PC-3 (cell line): ENCODE measurements at regions not wholly inside any gene's neighbourhood (a gene's known extent, or its start where the extent isn't known, plus 50 kb on each side); places are given as distances from the start of the nearest gene placed in this dataset.

ENCODE experiments used
- ATAC-seq: fragments of 200-7000 bp; cut with Tn5 transposase; 2 replicates; pipeline ENCODE4 v1.9.1; 2020; ENCODE audit warnings: mild to moderate bottlenecking, moderate library complexity
- BruUV-seq: library from RNA; stranded (reverse); fragments of 400-500 nt; replicated peaks from 2 replicates; lab custom pipeline; 2021; lab: Mats Ljungman, UMichigan
- CTCF ChIA-PET: fragments of 300-600 bp; sonication (Branson Sonifier 250); formaldehyde crosslinking; loops from one replicate; lab custom pipeline; 2022; ENCODE audit warnings: antibody characterized with exemption; lab: Charles Lee
- POLR2A ChIA-PET: fragments of 300-600 bp; sonication (Branson Sonifier 250); formaldehyde crosslinking; loops from one replicate; lab custom pipeline; 2022; ENCODE audit warnings: antibody characterized with exemption; ENCODE audit not compliant: unreplicated experiment; lab: Charles Lee
- DNase-seq: peaks from one replicate; pipeline ENCODE4 v3.0.0-alpha.2; 2015
- H2AFZ ChIP-seq: fragments of 300-600 bp; sonication (generic); 2 replicates; pipeline ENCODE4 v1.6.0; 2016; ENCODE audit warnings: antibody characterized with exemption, low read length
- H3F3A ChIP-seq: fragments of 300-600 bp; sonication (generic); one replicate; pipeline ENCODE4 v1.6.0; 2017; ENCODE audit warnings: antibody characterized with exemption, low read length, control low read depth, mild to moderate bottlenecking; ENCODE audit not compliant: unreplicated experiment
- H3K27ac ChIP-seq: fragments of 300-600 bp; sonication (generic); 2 replicates; pipeline ENCODE4 v1.5.1; 2016; ENCODE audit warnings: mild to moderate bottlenecking, low read length
- H3K27me3 ChIP-seq: fragments of 300-600 bp; sonication (generic); 2 replicates; pipeline ENCODE4 v1.6.1; 2016; ENCODE audit warnings: low read length, mixed read lengths
- H3K36me3 ChIP-seq: fragments of 300-600 bp; sonication (generic); 2 replicates; pipeline ENCODE4 v1.6.1; 2016; ENCODE audit warnings: low read depth, mixed run types, low read length, mixed read lengths
- H3K4me1 ChIP-seq: fragments of 300-600 bp; sonication (generic); 2 replicates; pipeline ENCODE4 v1.5.1; 2016; ENCODE audit warnings: low read length; ENCODE audit not compliant: insufficient read depth
- H3K4me2 ChIP-seq: fragments of 300-600 bp; sonication (generic); 2 replicates; pipeline ENCODE4 v1.6.0; 2016; ENCODE audit warnings: low read length
- H3K4me3 ChIP-seq: fragments of 300-600 bp; sonication (generic); 2 replicates; pipeline ENCODE4 v1.5.1; 2016; ENCODE audit warnings: mild to moderate bottlenecking, low read length, mixed read lengths
- H3K79me2 ChIP-seq: fragments of 300-600 bp; sonication (generic); 2 replicates; pipeline ENCODE4 v1.6.1; 2017; ENCODE audit warnings: low read length, mixed read lengths
- H3K9ac ChIP-seq: fragments of 300-600 bp; sonication (generic); 2 replicates; pipeline ENCODE4 v1.6.0; 2016; ENCODE audit warnings: mild to moderate bottlenecking, low read length
- H3K9me2 ChIP-seq: fragments of 300-600 bp; sonication (generic); replicated peaks from 2 replicates; pipeline ENCODE4 v1.6.1; 2016; ENCODE audit warnings: mixed run types, low read length, mixed read lengths
- H3K9me3 ChIP-seq: fragments of 300-600 bp; sonication (generic); 2 replicates; pipeline ENCODE4 v1.6.1; 2016; ENCODE audit warnings: low read length, mixed read lengths
- H4K20me1 ChIP-seq: fragments of 300-600 bp; sonication (generic); 2 replicates; pipeline ENCODE4 v1.6.1; 2016; ENCODE audit warnings: low read length, mixed read lengths
- CTCF ChIP-seq: fragments of 300-600 bp; sonication (generic); conservative IDR thresholded peaks from 2 replicates; pipeline ENCODE4 v1.5.1; 2017; ENCODE audit warnings: antibody characterized with exemption, low read depth, mild to moderate bottlenecking, low read length
- EZH2 ChIP-seq: fragments of 300-600 bp; sonication (generic); IDR thresholded peaks from one replicate; pipeline ENCODE4 v1.6.1; 2017; ENCODE audit warnings: antibody characterized with exemption, mild to moderate bottlenecking, low read length; ENCODE audit not compliant: unreplicated experiment
- EZH2phosphoT487 ChIP-seq: fragments of 300-600 bp; sonication (generic); IDR thresholded peaks from 2 replicates; pipeline ENCODE4 v1.6.1; 2018; ENCODE audit warnings: mild to moderate bottlenecking, antibody characterized with exemption, low read length, borderline replicate concordance
- intact Hi-C: fragments of 100-400 bp; cut with micrococcal nuclease; formaldehyde crosslinking; loops from 2 replicates; pipeline ENCODE4 v1.9.0; 2023

- ChIA-PET CTCF (no interaction called here), POLR2A (interaction anchor here (0.7 kb wide), 1 partner anchor 179 kb away, joined by 6 read pairs; no protein-coding TSS in a partner anchor)
- intact Hi-C loops = no loop called here
- BruUV-seq = no TSS peak
- TF ChIP-seq EZH2 = no peak
- no peak for TF ChIP-seq CTCF
- no peak for TF ChIP-seq EZH2phosphoT487
- Histone ChIP-seq H3F3A (no peaks in the 10 kb centered on the region), H4K20me1 (peaks cover 60% of the 10 kb centered on the region), H3K9me2 (no peaks in the 10 kb centered on the region), H2AFZ (no peak overlapping the region), H3K4me2 (no peak overlapping the region), H3K9ac (no peak overlapping the region), H3K27me3 (no peaks in the 10 kb centered on the region), H3K36me3 (no peaks in the 10 kb centered on the region), H3K4me3 (no peak overlapping the region), H3K27ac (no peak overlapping the region), H3K79me2 (peaks cover 96% of the 10 kb centered on the region), H3K9me3 (no peaks in the 10 kb centered on the region), H3K4me1 (no peaks in the 10 kb centered on the region)
- DNase-seq (no peak), ATAC-seq (no peak)
Measured at GRCh38 chr3:72427624-72428023, 420.6 kb downstream of the SHQ1 start.

DNA sequence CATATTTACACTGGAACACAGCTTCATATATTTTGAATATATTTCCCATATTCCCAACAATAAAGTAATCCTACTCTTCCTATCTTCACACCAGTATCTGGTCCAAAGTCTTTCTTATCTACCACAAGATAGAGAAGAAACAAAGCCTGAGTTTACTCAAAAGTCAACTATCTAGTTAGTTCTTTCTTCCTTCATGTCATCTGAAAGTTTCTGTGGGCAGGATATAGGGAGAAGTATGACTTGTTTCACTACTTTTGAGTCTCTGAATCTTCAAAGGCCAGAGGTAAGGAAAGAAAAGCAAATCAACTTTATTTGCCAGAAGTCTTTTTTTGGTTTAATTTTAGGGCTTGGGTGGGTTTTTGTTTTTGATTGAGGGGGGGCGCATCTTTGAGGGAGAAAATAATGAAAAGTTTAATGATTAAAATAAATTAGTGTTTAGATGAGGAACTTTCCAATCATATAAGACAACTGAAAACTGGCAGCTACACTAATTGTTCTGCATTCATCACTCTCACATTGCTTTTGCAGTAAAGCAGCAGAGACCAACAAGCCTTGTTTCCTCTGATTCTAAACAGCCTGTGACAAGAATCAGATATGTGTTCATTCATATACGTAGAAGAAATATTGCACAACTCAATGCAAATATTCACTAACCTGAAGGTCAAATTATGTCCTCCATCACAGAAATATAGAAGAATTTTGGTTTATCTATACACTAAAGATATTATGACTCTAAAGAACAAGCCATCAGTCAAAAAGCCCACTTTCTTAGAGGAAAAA, 421.4 kb downstream of the SHQ1 start:
- CTCF ChIA-PET = no interaction called here
- Histone ChIP-seq H3K4me1 (no peaks in the 10 kb centered on the region), H3F3A (no peaks in the 10 kb centered on the region), H3K79me2 (peaks cover 96% of the 10 kb centered on the region), H3K9me2 (no peaks in the 10 kb centered on the region), H3K27me3 (no peaks in the 10 kb centered on the region), H4K20me1 (peaks cover 53% of the 10 kb centered on the region), H2AFZ (no peak overlapping the region), H3K36me3 (0 out of 2 replicates have a peak, but pooled peaks cover 2% of the 10 kb centered on the region), H3K9ac (no peak overlapping the region), H3K4me2 (no peak overlapping the region), H3K4me3 (no peak overlapping the region), H3K9me3 (no peaks in the 10 kb centered on the region), H3K27ac (no peak overlapping the region)
- ATAC-seq (no peak), DNase-seq (no peak)
- intact Hi-C loops = no loop called here
- POLR2A ChIA-PET = interaction anchor here (0.7 kb wide), 1 partner anchor 180 kb away, joined by 6 read pairs; no protein-coding TSS in a partner anchor
- no TSS peak for BruUV-seq
- TF ChIP-seq CTCF (no peak), EZH2 (no peak), EZH2phosphoT487 (no peak)

DNA sequence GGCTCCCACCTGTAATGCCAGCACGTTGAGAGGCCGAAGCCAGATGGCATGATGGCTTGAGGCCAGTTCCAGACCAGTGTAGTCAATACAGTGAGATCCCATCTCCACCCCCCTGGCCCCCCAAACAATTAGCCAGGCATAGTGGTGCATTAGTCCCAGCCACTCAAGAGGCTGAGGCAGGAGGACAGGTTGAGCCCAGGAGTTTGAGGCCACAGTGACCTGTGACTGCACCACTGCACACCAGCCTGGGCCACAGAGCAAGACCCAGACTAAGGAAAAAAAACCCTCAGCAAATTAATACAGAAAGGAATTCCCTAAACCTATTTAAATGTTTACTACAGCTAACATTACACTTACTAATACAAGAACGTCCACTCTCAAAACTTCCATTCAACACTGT, 424.6 kb downstream of the SHQ1 start:
- Histone ChIP-seq H3K9ac (no peak overlapping the region), H3K4me3 (no peak overlapping the region), H3K27ac (no peak overlapping the region), H3K36me3 (0 out of 2 replicates have a peak, but pooled peaks cover 3% of the 10 kb centered on the region), H4K20me1 (peaks cover 57% of the 10 kb centered on the region), H3K4me1 (peaks cover 1% of the 10 kb centered on the region; the same call in 1 of the 2 replicates), H3K27me3 (no peaks in the 10 kb centered on the region), H3F3A (no peaks in the 10 kb centered on the region), H2AFZ (no peak overlapping the region), H3K9me2 (no peaks in the 10 kb centered on the region), H3K79me2 (peaks cover 100% of the 10 kb centered on the region), H3K9me3 (no peaks in the 10 kb centered on the region), H3K4me2 (no peak overlapping the region)
- ChIA-PET CTCF (no interaction called here), POLR2A (no interaction called here)
- intact Hi-C loops = no loop called here
- BruUV-seq = no TSS peak
- no peak for TF ChIP-seq CTCF
- TF ChIP-seq EZH2phosphoT487 = no peak
- TF ChIP-seq EZH2 = no peak
- DNase-seq (no peak), ATAC-seq (no peak)
